Testis (tissue), 2 donors: ENCODE measurements at regions not wholly inside any gene's neighbourhood (a gene's known extent, or its start where the extent isn't known, plus 50 kb on each side); places are given as distances from the start of the nearest gene placed in this dataset.

Experiments used
- DNase-seq: peaks from one replicate; pipeline ENCODE4 v3.0.0-alpha.2; 2019
- H3K27ac ChIP-seq, 2 donors: fragments of 200-600 bp; sonication (generic); one replicate each; pipeline ENCODE4 v1.5.1; 2019
- H3K27me3 ChIP-seq: fragments of 200-600 bp; sonication (generic); one replicate; pipeline ENCODE4 v1.5.1; 2019
- H3K36me3 ChIP-seq: fragments of 200-600 bp; sonication (generic); one replicate; pipeline ENCODE4 v1.5.1; 2017; ENCODE audit warnings: low read depth; ENCODE audit errors: missing control alignments
- H3K4me1 ChIP-seq: fragments of 200-600 bp; sonication (generic); one replicate; pipeline ENCODE4 v1.5.1; 2019
- H3K4me3 ChIP-seq, 2 donors: fragments of 200-600 bp; sonication (generic); one replicate each; pipeline ENCODE4 v1.5.1; 2017 to 2019
- H3K9me3 ChIP-seq: fragments of 200-600 bp; sonication (generic); one replicate; pipeline ENCODE4 v1.5.1; 2017
- CTCF ChIP-seq, 3 experiments: fragments of 450-650 bp in 2 of 3; fragments of 200-600 bp in 1 of 3; sonication (generic) in 1 of 3; IDR thresholded peaks; one replicate each; pipeline ENCODE4 v1.5.1; 2016 to 2019; ENCODE audit warnings: antibody characterized with exemption in 3 of 3, mild to moderate bottlenecking in 2 of 3, moderate library complexity in 1 of 3
- POLR2A ChIP-seq: fragments of 450-650 bp; IDR thresholded peaks from one replicate; pipeline ENCODE4 v1.6.1; 2017; ENCODE audit warnings: antibody characterized with exemption, mild to moderate bottlenecking, moderate library complexity
- WGBS, 2 donors: methylation state at CpG; one replicate each; pipeline ENCODE4 v1.1.5; 2018; 5-methylcytosine and 5-hydroxymethylcytosine counted together
- intact Hi-C: fragments of 100-400 bp; cut with DNase I; formaldehyde crosslinking; loops from one replicate; pipeline ENCODE4 v1.15.1; 2023; ENCODE audit warnings: low total_unique reads

GRCh38 chr1:29523136-29523535 is 286.8 kb downstream of the PTPRU start:
- Histone ChIP-seq H3K4me1 (no peaks in the 10 kb centered on the region), H3K9me3 (no peaks in the 10 kb centered on the region), H3K4me3 (no peak overlapping the region), H3K27ac (no peak overlapping the region), H3K27me3 (no peaks in the 10 kb centered on the region), H3K36me3 (no peaks in the 10 kb centered on the region)
- DNase-seq, result no peak
- no peak for TF ChIP-seq CTCF (IDR thresholded peaks at IDR 0.05)
- no peak for TF ChIP-seq POLR2A
- intact Hi-C loops, result no loop called here
- WGBS, 2 donors, result 88 to 90% methylated on average over 5 of the region's 5 CpGs

DNA sequence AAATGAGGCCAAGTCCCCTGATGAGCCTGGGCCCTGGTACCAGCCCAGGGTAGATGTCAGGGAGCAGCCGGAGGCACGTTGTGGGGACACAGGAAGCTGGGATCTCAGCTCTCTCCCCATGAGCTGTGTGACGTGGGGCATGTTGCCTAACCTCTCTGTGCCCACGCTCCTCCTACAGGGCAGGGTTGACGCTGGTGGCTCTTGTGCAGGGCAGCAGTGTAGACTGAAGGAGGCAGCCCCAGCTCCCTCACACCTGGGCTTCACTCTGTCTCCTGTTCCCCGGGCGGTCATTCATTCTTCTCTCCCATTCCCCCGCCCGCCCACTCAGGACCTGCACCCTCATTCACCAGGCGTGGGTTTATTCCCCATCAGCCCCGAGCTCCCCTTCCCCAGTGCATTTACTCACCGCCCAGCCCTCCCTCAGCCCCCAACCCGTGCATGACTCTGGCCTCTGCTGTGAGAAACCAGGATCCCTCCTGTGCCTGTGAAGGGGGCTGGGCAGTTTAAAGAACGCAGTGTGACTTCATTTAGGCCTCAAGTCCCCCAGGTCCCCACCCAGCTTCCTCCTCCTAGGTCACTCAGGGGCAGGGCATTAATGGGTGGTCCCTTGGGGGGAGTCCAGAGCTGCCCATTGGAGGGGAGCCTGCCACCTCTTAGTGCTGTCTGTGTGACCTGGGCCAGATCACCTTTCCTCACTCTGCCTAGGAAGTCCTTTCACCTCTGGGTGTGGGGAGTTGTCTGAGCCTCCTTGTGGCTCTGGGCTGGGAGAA is 285.7 kb downstream of the PTPRU start:
- no peaks in the 10 kb centered on the region for H3K36me3 ChIP-seq
- no peaks in the 10 kb centered on the region for H3K27me3 ChIP-seq
- no peak overlapping the region for H3K27ac ChIP-seq
- intact Hi-C loops, result no loop called here
- H3K9me3 ChIP-seq, result no peaks in the 10 kb centered on the region
- H3K4me3 ChIP-seq, result no peak overlapping the region
- TF ChIP-seq POLR2A, result no peak
- no peak for TF ChIP-seq CTCF (IDR thresholded peaks at IDR 0.05)
- no peaks in the 10 kb centered on the region for H3K4me1 ChIP-seq
- DNase-seq, result peak; percentile 7
- 74 to 84% methylated on average over 14 of the region's 14 CpGs for WGBS, 2 donors

GRCh38 chr1:29521438-29521715 is 285.1 kb downstream of the PTPRU start:
- no peaks in the 10 kb centered on the region for H3K4me1 ChIP-seq
- TF ChIP-seq CTCF (IDR thresholded peaks at IDR 0.05) (no peak), POLR2A (no peak)
- no peaks in the 10 kb centered on the region for H3K27me3 ChIP-seq
- peak; percentile 6 for DNase-seq
- no peak overlapping the region for H3K27ac ChIP-seq
- 79 to 87% methylated on average over 4 of the region's 4 CpGs for WGBS, 2 donors
- intact Hi-C loops, result no loop called here
- no peaks in the 10 kb centered on the region for H3K9me3 ChIP-seq
- H3K4me3 ChIP-seq, result no peak overlapping the region
- no peaks in the 10 kb centered on the region for H3K36me3 ChIP-seq

- no peak overlapping the region for H3K4me3 ChIP-seq
- TF ChIP-seq POLR2A (no peak), CTCF (IDR thresholded peaks at IDR 0.05) (no peak)
- no peaks in the 10 kb centered on the region for H3K36me3 ChIP-seq
- H3K27ac ChIP-seq, result no peak overlapping the region
- WGBS, 2 donors, result 82 to 85% methylated on average over 7 to 11 of the region's 11 CpGs
- no peaks in the 10 kb centered on the region for H3K27me3 ChIP-seq
- H3K4me1 ChIP-seq, result no peaks in the 10 kb centered on the region
- no peaks in the 10 kb centered on the region for H3K9me3 ChIP-seq
- DNase-seq, result peak; percentile 2
- intact Hi-C loops, result no loop called here
These were observed 284.5 kb downstream of the PTPRU start for GRCh38 chr1:29520571-29521437.
